Upper lobe of left lung (tissue), 6 donors: ENCODE measurements at regions not wholly inside any gene's neighbourhood (a gene's known extent, or its start where the extent isn't known, plus 50 kb on each side); places are given as distances from the start of the nearest gene placed in this dataset.

Experiments used
- ATAC-seq, 2 donors: fragments of 200-7000 bp; cut with Tn5 transposase; one replicate each; pipeline ENCODE4 v1.9.1; 2022; ENCODE audit warnings: mild to moderate bottlenecking in 2 of 2, moderate library complexity in 2 of 2; ENCODE audit not compliant: low FRiP score in 2 of 2
- DNase-seq, 2 donors: peaks; one replicate each; pipeline ENCODE4 v3.0.0-alpha.2; 2019 to 2020
- H3K27ac ChIP-seq, 4 donors: fragments of 200-600 bp; sonication (generic); one replicate each; pipeline ENCODE4 v1.5.1; 2016 to 2019
- H3K27me3 ChIP-seq, 4 donors: fragments of 200-600 bp; sonication (generic); one replicate each; pipeline ENCODE4 v1.5.1; 2017 to 2019
- H3K36me3 ChIP-seq, 4 donors: fragments of 200-600 bp; sonication (generic); one replicate each; pipeline ENCODE4 v1.5.1; 2016 to 2019
- H3K4me1 ChIP-seq, 4 donors: fragments of 200-600 bp; sonication (generic); one replicate each; pipeline ENCODE4 v1.5.1; 2018 to 2019
- H3K4me3 ChIP-seq, 4 donors: fragments of 200-600 bp; sonication (generic); one replicate each; pipeline ENCODE4 v1.5.1; 2017 to 2019; ENCODE audit warnings: mild to moderate bottlenecking in 2 of 4, moderate library complexity in 1 of 4
- H3K9me3 ChIP-seq, 4 donors: fragments of 200-600 bp; sonication (generic); one replicate each; pipeline ENCODE4 v1.5.1; 2018 to 2019
- CTCF ChIP-seq, 6 experiments: fragments of 450-650 bp in 4 of 6; fragments of 200-600 bp in 2 of 6; sonication (generic) in 2 of 6; IDR thresholded peaks; one replicate each; pipeline ENCODE4 v1.5.1; 2016 to 2019; ENCODE audit warnings: antibody characterized with exemption in 6 of 6
- EP300 ChIP-seq, 4 donors: sonication (generic); formaldehyde crosslinking; IDR thresholded peaks; one replicate each; pipeline ENCODE4 v1.5.1; 2017; ENCODE audit warnings: antibody characterized with exemption in 4 of 4, control low read depth in 2 of 4
- POLR2A ChIP-seq, 4 donors: fragments of 450-650 bp; IDR thresholded peaks; one replicate each; pipeline ENCODE4 v1.5.1; 2016 to 2017; ENCODE audit warnings: antibody characterized with exemption in 4 of 4, mild to moderate bottlenecking in 2 of 4
- POLR2AphosphoS5 ChIP-seq, 2 donors: sonication (generic); formaldehyde crosslinking; IDR thresholded peaks; one replicate each; pipeline ENCODE4 v1.5.1; 2017; ENCODE audit warnings: antibody characterized with exemption in 2 of 2
- WGBS, 2 donors: methylation state at CpG; one replicate each; pipeline ENCODE4 v1.1.5; 2017 to 2018; 5-methylcytosine and 5-hydroxymethylcytosine counted together
- donor health status: DM: no; HTN: no; CAD: no; lungs with moderate emphysema.
- donor health status: DM: no; HTN: yes; CAD: no; lungs with severe emphysema.

- H3K36me3 ChIP-seq = no peaks in the 10 kb centered on the region
- DNase-seq (no peak), ATAC-seq (no peak)
- H3K9me3 ChIP-seq = no peaks in the 10 kb centered on the region
- WGBS, 2 donors = 51 to 72% methylated on average over 2 of the region's 2 CpGs
- H3K27me3 ChIP-seq = no peaks in the 10 kb centered on the region
- no peaks in the 10 kb centered on the region for H3K4me1 ChIP-seq
- no peak overlapping the region for H3K4me3 ChIP-seq
- no peak overlapping the region for H3K27ac ChIP-seq
- TF ChIP-seq POLR2A (IDR thresholded peaks at IDR 0.05) = no peak
- TF ChIP-seq POLR2AphosphoS5 (IDR thresholded peaks at IDR 0.05) = no peak
- no peak for TF ChIP-seq EP300 (IDR thresholded peaks at IDR 0.05)
- TF ChIP-seq CTCF (IDR thresholded peaks at IDR 0.05) = no peak
Measured at GRCh38 chr5:21694567-21694966, 1158.6 kb downstream of the CDH12 start.

DNA sequence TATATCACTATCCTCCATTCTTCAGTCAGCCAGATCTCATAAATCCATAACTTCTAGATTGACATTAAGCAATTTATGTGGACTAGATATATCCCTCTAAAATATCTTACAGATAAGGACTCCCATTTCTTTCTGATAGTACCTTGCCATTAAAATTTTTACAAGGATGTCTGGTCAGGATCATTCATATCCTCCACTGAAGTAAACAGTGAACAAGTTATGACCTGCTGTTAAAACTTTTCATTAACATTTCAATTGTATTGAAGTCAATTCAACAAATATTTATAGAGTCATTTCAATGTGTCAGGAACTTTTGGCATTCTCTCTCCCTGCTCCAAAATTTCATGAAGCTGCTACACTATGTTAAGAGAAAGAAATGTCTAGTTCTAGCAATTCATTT lies 1159.6 kb downstream of the CDH12 start:
- ATAC-seq = no peak

DNA sequence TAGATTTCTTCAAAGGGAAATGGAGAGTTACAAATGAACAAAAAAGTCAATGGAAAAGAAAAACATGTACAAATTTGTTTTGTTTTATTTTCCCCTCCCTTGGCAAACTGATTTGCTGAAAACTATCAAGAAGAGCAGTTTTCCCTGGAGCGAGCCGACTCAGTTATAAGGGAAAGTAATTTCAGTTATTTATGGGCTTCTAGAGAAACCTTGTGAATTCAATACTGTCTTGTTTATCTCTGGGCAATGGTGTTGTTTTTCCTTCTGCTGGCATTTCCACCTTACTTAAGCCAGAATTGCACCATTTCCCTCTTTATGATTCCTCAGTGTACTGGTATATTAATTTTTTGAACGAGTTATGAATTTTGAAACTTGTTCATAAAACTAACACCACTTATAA lies 1163.6 kb downstream of the CDH12 start:
- Histone ChIP-seq H3K9me3 (no peaks in the 10 kb centered on the region), H3K4me1 (no peaks in the 10 kb centered on the region), H3K27ac (no peak overlapping the region), H3K27me3 (no peaks in the 10 kb centered on the region), H3K36me3 (no peaks in the 10 kb centered on the region), H3K4me3 (no peak overlapping the region)
- no peak for ATAC-seq
- WGBS, 2 donors = 44 to 71% methylated on average over 3 of the region's 3 CpGs
- TF ChIP-seq CTCF (IDR thresholded peaks at IDR 0.05) (no peak), POLR2AphosphoS5 (IDR thresholded peaks at IDR 0.05) (no peak)
- DNase-seq = no peak

More for the DNA sequence above, 1159.6 kb downstream of the CDH12 start:
- no peaks in the 10 kb centered on the region for H3K36me3 ChIP-seq
- no peak for DNase-seq
- H3K27ac ChIP-seq = no peak overlapping the region
- H3K27me3 ChIP-seq = no peaks in the 10 kb centered on the region
- TF ChIP-seq POLR2A (IDR thresholded peaks at IDR 0.05) (no peak), CTCF (IDR thresholded peaks at IDR 0.05) (no peak), EP300 (IDR thresholded peaks at IDR 0.05) (no peak), POLR2AphosphoS5 (IDR thresholded peaks at IDR 0.05) (no peak)
- no peaks in the 10 kb centered on the region for H3K9me3 ChIP-seq
- no peaks in the 10 kb centered on the region for H3K4me1 ChIP-seq
- no peak overlapping the region for H3K4me3 ChIP-seq

DNA sequence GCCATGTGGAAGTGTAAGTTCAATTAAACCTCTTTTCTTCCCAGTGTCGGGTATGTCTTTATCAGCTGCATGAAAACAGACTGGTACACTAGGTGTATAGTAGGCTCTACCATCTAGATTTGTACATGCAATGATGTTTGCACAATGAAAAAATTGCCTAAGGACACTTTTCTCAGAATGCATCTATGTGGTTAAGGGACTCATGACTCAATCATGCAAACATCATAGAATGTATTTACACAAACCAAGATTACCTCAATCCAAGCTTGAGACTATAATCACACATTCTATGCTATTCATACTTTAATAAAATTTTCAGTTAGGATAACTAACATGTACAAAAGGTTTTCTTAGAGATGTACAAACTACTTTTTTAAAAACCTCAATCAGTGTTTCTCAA lies 1164.5 kb downstream of the CDH12 start:
- no peak for ATAC-seq
- H3K27ac ChIP-seq = no peak overlapping the region
- no peak for DNase-seq
- WGBS, 2 donors = 71 to 81% methylated on average over 1 of the region's 1 CpG
- H3K9me3 ChIP-seq = no peaks in the 10 kb centered on the region
- H3K4me3 ChIP-seq = no peak overlapping the region
- no peaks in the 10 kb centered on the region for H3K4me1 ChIP-seq
- H3K36me3 ChIP-seq = no peaks in the 10 kb centered on the region
- no peak for TF ChIP-seq EP300 (IDR thresholded peaks at IDR 0.05)
- TF ChIP-seq POLR2AphosphoS5 (IDR thresholded peaks at IDR 0.05) = no peak
- TF ChIP-seq CTCF (IDR thresholded peaks at IDR 0.05) = no peak
- no peak for TF ChIP-seq POLR2A (IDR thresholded peaks at IDR 0.05)
- H3K27me3 ChIP-seq = no peaks in the 10 kb centered on the region

DNA sequence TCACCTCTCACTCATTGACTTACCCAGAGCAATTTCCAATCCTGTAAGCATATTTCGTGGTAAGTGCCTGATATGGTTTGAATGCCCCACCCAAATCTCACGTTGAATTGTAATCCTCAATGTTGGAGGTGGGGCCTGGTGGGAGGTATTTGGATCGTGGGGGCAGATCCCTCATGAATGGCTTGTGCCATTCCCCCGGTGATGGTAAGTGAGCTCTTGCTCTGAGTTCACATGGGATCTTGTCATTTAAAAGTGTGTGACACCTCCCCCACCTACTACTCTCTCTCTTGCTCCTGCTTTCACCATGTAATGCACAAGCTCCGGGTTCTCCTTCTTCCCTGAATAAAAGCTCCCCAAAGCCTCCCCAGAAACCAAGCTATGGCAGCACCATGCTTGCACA lies 1165.5 kb downstream of the CDH12 start:
- no peaks in the 10 kb centered on the region for H3K36me3 ChIP-seq
- H3K27me3 ChIP-seq = no peaks in the 10 kb centered on the region
- no peaks in the 10 kb centered on the region for H3K4me1 ChIP-seq
- no peak for ATAC-seq
- no peak for TF ChIP-seq POLR2AphosphoS5 (IDR thresholded peaks at IDR 0.05)
- no peak for TF ChIP-seq CTCF (IDR thresholded peaks at IDR 0.05)
- no peak for TF ChIP-seq EP300 (IDR thresholded peaks at IDR 0.05)
- no peak for TF ChIP-seq POLR2A (IDR thresholded peaks at IDR 0.05)
- H3K27ac ChIP-seq = no peak overlapping the region
- H3K9me3 ChIP-seq = no peaks in the 10 kb centered on the region
- 67 to 81% methylated on average over 5 of the region's 5 CpGs for WGBS, 2 donors
- no peak overlapping the region for H3K4me3 ChIP-seq
- no peak for DNase-seq
